Stimulated activated CD8-positive, alpha-beta memory T cell treated with anti-CD3 and anti-CD28 coated beads, Interleukin-4, amount 100 ng/mL, for 4 hours (primary cell): ENCODE measurements at regions not wholly inside any gene's neighbourhood (a gene's known extent, or its start where the extent isn't known, plus 50 kb on each side); places are given as distances from the start of the nearest gene placed in this dataset.

Source experiments
- DNase-seq, 2 donors: peaks; one replicate each; pipeline ENCODE4 v3.0.0-alpha.2; 2020; ENCODE audit warnings: low read depth in 2 of 2, low spot score in 1 of 2

- no peak for DNase-seq
Measured at GRCh38 chr20:22910287-22910852, 124.7 kb upstream of the SSTR4 start.

GRCh38 chr20:22914291-22914690 lies 120.8 kb upstream of the SSTR4 start:
- no peak for DNase-seq

- DNase-seq = no peak
Measured at GRCh38 chr20:22915512-22915911, 119.6 kb upstream of the SSTR4 start.

GRCh38 chr20:22916021-22916842 lies 118.9 kb upstream of the SSTR4 start:
- DNase-seq = no peak

- DNase-seq = no peak
Measured at GRCh38 chr20:22918286-22918983, 116.7 kb upstream of the SSTR4 start.

- no peak for DNase-seq
Measured at GRCh38 chr20:22920898-22921297, 114.2 kb upstream of the SSTR4 start.

- DNase-seq = no peak
Measured at GRCh38 chr20:22921595-22922421, 113.3 kb upstream of the SSTR4 start.

- no peak for DNase-seq
Measured at GRCh38 chr20:22922987-22923386, 112.1 kb upstream of the SSTR4 start.

- no peak for DNase-seq
Measured at GRCh38 chr20:22924046-22924737, 110.9 kb upstream of the SSTR4 start.

GRCh38 chr20:22924949-22925612 lies 110.0 kb upstream of the SSTR4 start:
- DNase-seq = no peak

- no peak for DNase-seq
Measured at GRCh38 chr20:22925613-22925983, 109.5 kb upstream of the SSTR4 start.

- DNase-seq = no peak
Measured at GRCh38 chr20:22927537-22927936, 107.6 kb upstream of the SSTR4 start.

- DNase-seq = no peak
Measured at GRCh38 chr20:22928679-22929078, 106.4 kb upstream of the SSTR4 start.

GRCh38 chr20:22929661-22930060 lies 105.5 kb upstream of the SSTR4 start:
- DNase-seq = no peak

GRCh38 chr20:22931653-22932608 lies 103.2 kb upstream of the SSTR4 start:
- DNase-seq = no peak

- no peak for DNase-seq
Measured at GRCh38 chr20:22939181-22939580, 95.9 kb upstream of the SSTR4 start.

GRCh38 chr20:22940350-22940749 lies 94.8 kb upstream of the SSTR4 start:
- DNase-seq = no peak

- no peak for DNase-seq
Measured at GRCh38 chr20:22941550-22941949, 93.6 kb upstream of the SSTR4 start.

- no peak for DNase-seq
Measured at GRCh38 chr20:22942742-22943141, 92.4 kb upstream of the SSTR4 start.
